Adipocyte (in vitro differentiated cells): ENCODE measurements at regions not wholly inside any gene's neighbourhood (a gene's known extent, or its start where the extent isn't known, plus 50 kb on each side); places are given as distances from the start of the nearest gene placed in this dataset.
"Not testable (repeated sequence)": the region's sequence is repeated elsewhere in the genome, so short reads cannot be mapped to it uniquely, and the experiment has no call there.

Source experiments
- DNase-seq: peaks from one replicate; pipeline ENCODE4 v3.0.0-alpha.2; 2015; ENCODE audit warnings: low read depth
- H3K27me3 ChIP-seq: replicated peaks from 2 replicates; pipeline ENCODE4 v1.7.0; 2013; ENCODE audit warnings: mild to moderate bottlenecking, low read length, moderate library complexity; ENCODE audit not compliant: control insufficient read depth, insufficient read depth
- H3K36me3 ChIP-seq: 2 replicates; pipeline ENCODE4 v1.7.0; 2013; ENCODE audit warnings: low read length, mild to moderate bottlenecking, moderate library complexity; ENCODE audit not compliant: control insufficient read depth, insufficient read depth, severe bottlenecking
- H3K4me1 ChIP-seq: 2 replicates; pipeline ENCODE4 v1.7.0; 2013; ENCODE audit warnings: mild to moderate bottlenecking, low read length, moderate library complexity; ENCODE audit not compliant: control insufficient read depth, insufficient read depth
- H3K4me3 ChIP-seq: 2 replicates; pipeline ENCODE4 v1.7.0; 2013; ENCODE audit warnings: mild to moderate bottlenecking, low read length, moderate library complexity
- H3K9ac ChIP-seq: 2 replicates; pipeline ENCODE4 v1.7.0; 2013; ENCODE audit warnings: mild to moderate bottlenecking, low read length, moderate library complexity
- H3K9me3 ChIP-seq: 2 replicates; pipeline ENCODE4 v1.7.0; 2013; ENCODE audit warnings: mild to moderate bottlenecking, low read length, moderate library complexity; ENCODE audit not compliant: control insufficient read depth

- Histone ChIP-seq H3K36me3 (no peaks in the 10 kb centered on the region), H3K27me3 (peaks cover 5% of the 10 kb centered on the region), H3K9ac (no peak overlapping the region), H3K4me3 (no peak overlapping the region), H3K4me1 (no peaks in the 10 kb centered on the region), H3K9me3 (no peaks in the 10 kb centered on the region)
- peak; percentile 33 for DNase-seq
These were observed 580.0 kb upstream of the ZNF337 start for GRCh38 chr20:26276554-26277210.

DNA sequence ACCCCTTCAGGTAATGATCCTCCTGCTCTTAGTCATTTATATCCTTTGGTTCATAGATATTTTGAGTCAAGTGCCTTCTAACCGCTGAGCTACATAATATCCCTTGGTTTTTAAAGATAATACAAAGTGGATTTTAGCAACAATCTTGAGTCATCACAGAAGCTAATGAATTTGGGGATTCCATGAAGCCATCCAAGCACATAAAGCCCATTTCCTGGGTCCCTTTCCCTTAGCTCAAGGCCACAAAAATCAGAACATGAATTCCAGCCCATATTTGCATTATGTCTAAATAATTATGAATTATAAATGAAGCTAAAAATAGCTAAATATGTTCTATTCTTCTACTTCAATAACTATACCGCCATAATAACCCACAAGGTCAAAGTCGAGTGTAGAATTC, 572.1 kb upstream of the ZNF337 start:
- H3K9ac ChIP-seq, H3K9me3 ChIP-seq: not testable (repeated sequence)

GRCh38 chr20:26260925-26261324, 564.3 kb upstream of the ZNF337 start:
- not testable (repeated sequence) for H3K4me1 ChIP-seq, H3K9ac ChIP-seq, DNase-seq, H3K27me3 ChIP-seq, H3K9me3 ChIP-seq, H3K36me3 ChIP-seq, H3K4me3 ChIP-seq

More for the DNA sequence above, 572.1 kb upstream of the ZNF337 start:
- H3K4me3 ChIP-seq, H3K4me1 ChIP-seq, H3K36me3 ChIP-seq, H3K27me3 ChIP-seq, DNase-seq: not testable (repeated sequence)

- H3K9me3 ChIP-seq, H3K36me3 ChIP-seq, H3K27me3 ChIP-seq, H3K4me1 ChIP-seq, DNase-seq, H3K4me3 ChIP-seq, H3K9ac ChIP-seq: not testable (repeated sequence)
These were observed 555.8 kb upstream of the ZNF337 start for GRCh38 chr20:26252311-26252975.

DNA sequence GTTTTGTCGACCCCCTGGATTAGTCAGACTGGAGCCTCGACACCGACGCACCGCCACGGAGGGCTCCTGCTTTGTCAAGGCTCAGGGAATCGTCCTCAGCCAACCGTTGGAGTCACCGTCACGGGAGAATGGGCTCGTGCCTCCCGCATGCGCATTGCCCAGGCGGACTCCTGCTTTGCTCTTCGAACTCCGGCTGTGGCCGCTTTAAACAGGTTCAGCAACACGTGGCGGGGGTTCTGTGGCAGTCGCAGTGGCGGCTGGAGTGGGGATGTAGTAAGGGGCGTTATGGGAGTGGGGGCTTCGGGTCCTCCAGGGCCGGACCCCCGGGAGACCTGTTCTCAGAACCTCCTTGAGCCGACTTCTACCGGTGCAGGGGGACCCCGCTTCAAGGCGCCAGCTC, 554.7 kb upstream of the ZNF337 start:
- not testable (repeated sequence) for H3K36me3 ChIP-seq, H3K27me3 ChIP-seq, H3K4me3 ChIP-seq, H3K4me1 ChIP-seq, H3K9me3 ChIP-seq, H3K9ac ChIP-seq, DNase-seq

DNA sequence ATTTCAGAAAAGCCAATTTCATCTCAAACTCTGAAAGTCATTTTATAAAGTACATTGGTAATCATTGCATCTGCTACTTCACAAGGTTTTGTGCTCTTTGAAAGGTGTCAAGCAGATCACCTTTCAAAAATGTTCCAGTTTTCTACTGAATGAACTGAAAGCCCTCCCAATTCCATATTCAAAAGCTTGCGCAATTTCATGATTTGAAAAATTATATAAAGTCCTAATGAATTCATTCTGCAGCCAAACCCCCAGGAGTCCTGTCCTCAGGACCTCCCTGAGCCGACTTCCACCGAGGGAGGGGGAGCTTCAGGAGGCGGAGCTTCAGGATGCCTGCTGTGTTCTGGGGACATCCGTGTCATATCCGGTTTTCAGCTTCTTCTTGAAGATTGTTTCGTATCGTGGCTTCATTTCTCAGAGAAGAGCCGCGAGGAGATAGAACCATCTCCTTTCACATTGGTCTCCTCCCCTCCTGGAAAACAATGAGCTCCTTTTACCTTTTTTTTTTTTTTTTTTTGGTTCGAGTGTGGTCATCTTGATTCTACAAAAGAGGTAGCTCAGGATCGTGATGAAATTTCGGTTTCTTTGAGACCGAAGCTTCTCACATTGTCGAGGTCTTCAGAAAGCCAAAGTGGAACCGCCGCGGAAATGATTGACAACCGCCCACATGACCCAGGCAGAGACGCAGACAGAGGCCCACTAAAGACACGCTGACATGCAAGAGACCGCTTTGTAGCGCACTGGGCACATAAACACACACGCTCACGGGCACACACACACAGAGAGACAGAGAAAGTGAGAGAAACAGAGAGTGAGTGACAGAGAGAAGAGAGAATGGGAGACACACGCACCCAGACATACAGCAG, 553.8 kb upstream of the ZNF337 start:
- H3K9ac ChIP-seq, H3K36me3 ChIP-seq, DNase-seq, H3K4me1 ChIP-seq, H3K27me3 ChIP-seq, H3K4me3 ChIP-seq, H3K9me3 ChIP-seq: not testable (repeated sequence)

- H3K9ac ChIP-seq = no peak overlapping the region
- no peaks in the 10 kb centered on the region for H3K36me3 ChIP-seq
- H3K27me3 ChIP-seq = no peaks in the 10 kb centered on the region
- no peak for DNase-seq
- H3K4me1 ChIP-seq = no peaks in the 10 kb centered on the region
- no peak overlapping the region for H3K4me3 ChIP-seq
- peaks cover 6% of the 10 kb centered on the region for H3K9me3 ChIP-seq
These were observed 547.1 kb upstream of the ZNF337 start for GRCh38 chr20:26243731-26244130.

GRCh38 chr20:26220609-26221008, 524.0 kb upstream of the ZNF337 start:
- DNase-seq, H3K9ac ChIP-seq: not testable (repeated sequence)

DNA sequence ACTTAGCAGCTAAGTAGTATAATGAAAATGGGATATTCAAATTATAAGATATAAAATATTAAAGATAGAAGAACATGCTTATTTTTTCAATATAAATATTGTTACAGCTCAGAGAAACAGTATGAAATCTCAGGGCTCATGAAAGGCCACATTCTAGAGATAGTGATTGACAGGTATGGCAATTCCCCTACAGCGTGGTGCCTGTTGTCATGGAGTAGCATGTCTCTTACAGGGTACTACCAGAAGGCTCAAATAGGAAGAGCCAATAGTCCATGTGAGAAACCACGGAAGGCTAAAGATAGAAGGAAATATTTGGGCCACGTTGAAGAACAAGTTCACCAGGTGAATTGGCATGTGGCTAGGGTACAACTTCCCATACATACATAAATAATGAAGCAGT, 522.9 kb upstream of the ZNF337 start:
- H3K4me1 ChIP-seq, H3K9ac ChIP-seq, H3K4me3 ChIP-seq, DNase-seq, H3K27me3 ChIP-seq, H3K36me3 ChIP-seq, H3K9me3 ChIP-seq: not testable (repeated sequence)

More at GRCh38 chr20:26220609-26221008, 524.0 kb upstream of the ZNF337 start:
- H3K4me1 ChIP-seq, H3K9me3 ChIP-seq, H3K4me3 ChIP-seq, H3K27me3 ChIP-seq, H3K36me3 ChIP-seq: not testable (repeated sequence)

DNA sequence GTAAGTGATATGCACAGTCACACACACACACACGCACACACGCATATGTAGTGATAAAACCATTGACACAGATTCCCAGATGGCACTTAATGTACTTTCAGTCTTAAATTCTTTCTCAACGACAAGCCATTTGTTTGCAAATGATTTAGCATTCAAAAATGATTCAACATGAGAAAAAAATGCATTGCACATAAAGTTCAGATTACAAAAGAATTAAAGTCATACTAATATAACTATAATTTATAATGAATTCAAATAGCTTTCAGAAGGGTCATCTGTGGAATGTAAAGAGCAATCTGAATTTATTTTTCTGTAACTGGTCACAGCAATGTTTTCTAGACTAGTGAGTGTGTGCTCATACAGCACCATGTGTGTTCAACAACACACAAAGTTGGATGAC, 521.6 kb upstream of the ZNF337 start:
- no peaks in the 10 kb centered on the region for H3K4me1 ChIP-seq
- H3K9me3 ChIP-seq = no peaks in the 10 kb centered on the region
- DNase-seq = peak; percentile 33
- H3K27me3 ChIP-seq = no peaks in the 10 kb centered on the region
- H3K9ac ChIP-seq = no peak overlapping the region
- H3K4me3 ChIP-seq = no peak overlapping the region
- no peaks in the 10 kb centered on the region for H3K36me3 ChIP-seq

GRCh38 chr20:26216025-26216424, 519.4 kb upstream of the ZNF337 start:
- peak; percentile 20 for DNase-seq
- no peaks in the 10 kb centered on the region for H3K9me3 ChIP-seq
- H3K9ac ChIP-seq = no peak overlapping the region
- H3K27me3 ChIP-seq = no peaks in the 10 kb centered on the region
- no peaks in the 10 kb centered on the region for H3K36me3 ChIP-seq
- H3K4me1 ChIP-seq = no peaks in the 10 kb centered on the region
- no peak overlapping the region for H3K4me3 ChIP-seq
